Activated T-cell treated with anti-CD3 and anti-CD28 coated beads for 48 hours (primary cell): ENCODE measurements at regions not wholly inside any gene's neighbourhood (a gene's known extent, or its start where the extent isn't known, plus 50 kb on each side); places are given as distances from the start of the nearest gene placed in this dataset.

ENCODE experiments used
- DNase-seq: peaks from one replicate; pipeline ENCODE4 v3.0.0-alpha.2; 2020; ENCODE audit warnings: low read depth

GRCh38 chr10:118107040-118107439 is 60.3 kb upstream of the RAB11FIP2 start:
- no peak for DNase-seq

GRCh38 chr10:118106426-118106825 is 59.7 kb upstream of the RAB11FIP2 start:
- no peak for DNase-seq

- no peak for DNase-seq
Measured at GRCh38 chr10:118102121-118102520, 55.4 kb upstream of the RAB11FIP2 start.

- no peak for DNase-seq
Measured at GRCh38 chr10:118101501-118101900, 54.8 kb upstream of the RAB11FIP2 start.
